ENCODE measurements at regions not wholly inside any gene's neighbourhood (a gene's known extent, or its start where the extent isn't known, plus 50 kb on each side); places are given as distances from the start of the nearest gene placed in this dataset.

DNA sequence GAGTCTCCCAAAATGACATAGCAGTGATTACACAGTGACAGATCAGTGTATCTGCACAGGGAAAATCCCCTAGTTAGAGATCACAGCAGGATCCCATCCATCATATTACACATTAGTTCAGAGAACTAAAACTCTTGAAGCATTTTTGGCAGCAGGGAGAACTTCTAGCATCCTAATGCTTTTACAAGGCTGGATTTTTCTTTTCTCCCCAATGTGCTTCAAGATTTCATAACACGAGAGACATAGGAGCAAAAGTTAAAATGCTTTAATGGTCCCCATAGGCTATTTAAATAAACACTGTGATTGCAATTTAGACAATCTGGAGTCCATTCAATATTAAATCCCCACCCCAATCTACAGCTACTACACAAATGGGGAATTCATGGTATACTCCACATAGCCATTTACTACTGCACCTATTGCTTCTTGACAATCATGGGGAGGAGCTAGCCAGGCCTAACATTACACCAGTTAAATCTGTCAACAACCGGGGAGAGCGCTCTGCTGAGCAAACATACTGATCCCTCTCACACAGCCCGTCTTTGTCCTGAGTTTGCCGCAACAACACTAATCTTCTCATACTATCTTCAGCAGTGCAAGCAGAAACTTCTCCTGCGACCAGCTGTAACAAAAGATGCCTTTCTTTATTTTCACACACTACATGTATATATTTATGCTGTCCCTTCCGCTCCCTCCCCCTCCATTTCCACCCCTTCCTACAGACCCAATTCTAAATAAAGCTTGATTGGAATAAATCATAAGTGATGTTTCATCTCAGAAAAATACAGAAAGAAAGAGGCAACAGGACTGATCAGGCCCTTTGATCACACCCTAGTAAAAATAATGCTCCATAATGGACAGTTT is 120.3 kb upstream of the SOX5 start:
- no peak for DNase-seq

DNA sequence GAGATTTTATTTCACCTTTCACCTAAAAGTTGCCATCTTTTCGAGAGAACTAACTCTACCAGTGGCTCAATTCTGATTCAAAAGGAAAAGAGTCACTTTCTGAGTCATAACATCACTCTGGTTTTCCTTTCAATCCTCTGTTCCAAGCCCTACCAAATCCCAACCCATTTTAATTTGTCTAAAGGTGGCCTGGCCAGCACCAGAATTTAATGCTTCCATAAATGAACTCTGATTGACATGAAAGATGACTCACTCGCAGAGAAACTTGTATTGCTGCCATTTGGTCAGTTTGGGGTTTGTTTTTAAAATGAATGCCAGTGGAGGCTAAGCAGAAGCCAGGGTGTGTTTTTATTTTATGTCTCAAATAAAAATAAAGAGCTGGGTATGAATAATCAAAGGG is 117.4 kb upstream of the SOX5 start:
- no peak for DNase-seq

GRCh38 chr12:24066097-24066496 is 116.6 kb upstream of the SOX5 start:
- no peak for DNase-seq

DNA sequence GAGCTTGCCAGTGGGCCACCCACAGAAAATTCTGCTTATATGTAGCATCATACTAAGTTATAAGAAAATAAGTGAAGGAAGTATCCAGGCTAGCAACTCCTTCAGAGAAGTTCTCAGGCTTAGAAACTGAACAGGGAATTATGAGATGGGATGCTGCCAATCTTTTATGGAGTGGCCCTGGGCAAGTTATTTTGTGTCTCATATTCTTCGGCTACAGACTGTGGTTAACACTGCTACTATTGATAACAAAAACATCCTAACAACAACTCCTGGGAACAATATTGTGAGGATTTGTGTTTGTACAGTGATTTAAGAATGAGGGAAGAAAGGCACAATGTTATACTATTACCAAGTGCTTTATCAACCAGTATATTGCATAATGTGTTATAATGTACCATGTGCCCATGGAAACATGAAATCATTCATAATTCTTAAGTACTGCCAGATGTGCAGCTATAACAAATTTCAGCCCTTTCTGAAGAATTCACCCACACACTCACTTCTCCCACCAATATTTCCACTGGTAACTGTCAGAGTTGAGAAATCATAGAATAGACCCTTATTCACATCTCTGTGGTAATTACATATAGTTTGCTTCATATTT is 113.3 kb upstream of the SOX5 start:
- no peak for DNase-seq

GRCh38 chr12:24060089-24060488 is 110.6 kb upstream of the SOX5 start:
- DNase-seq, result no peak

GRCh38 chr12:24057920-24058476 is 108.5 kb upstream of the SOX5 start:
- DNase-seq, result no peak

GRCh38 chr12:24055747-24056146 is 106.3 kb upstream of the SOX5 start:
- no peak for DNase-seq

- DNase-seq, result no peak
These were observed 104.9 kb upstream of the SOX5 start for GRCh38 chr12:24054416-24054815.

DNA sequence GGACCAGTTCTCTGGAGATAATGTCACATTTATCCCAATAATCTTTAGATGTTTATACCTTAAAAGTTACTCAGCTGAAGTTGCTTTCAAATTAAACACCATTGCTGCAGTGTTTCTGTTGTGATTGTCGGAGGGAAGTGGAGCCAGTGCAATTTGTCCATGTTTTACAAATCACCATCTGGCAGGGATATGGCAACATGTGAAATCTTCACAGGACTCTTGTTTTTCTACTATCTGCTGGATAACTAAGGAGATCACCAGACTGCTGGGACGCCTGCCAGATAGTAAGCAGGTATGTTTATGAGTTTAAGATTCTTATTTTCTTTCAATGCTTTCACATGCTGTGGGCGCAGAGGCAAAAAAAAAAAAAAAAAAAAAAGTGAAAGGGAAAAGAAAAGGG is 100.3 kb upstream of the SOX5 start:
- DNase-seq, result no peak

- DNase-seq, result no peak
These were observed 99.6 kb upstream of the SOX5 start for GRCh38 chr12:24049101-24049500.

DNA sequence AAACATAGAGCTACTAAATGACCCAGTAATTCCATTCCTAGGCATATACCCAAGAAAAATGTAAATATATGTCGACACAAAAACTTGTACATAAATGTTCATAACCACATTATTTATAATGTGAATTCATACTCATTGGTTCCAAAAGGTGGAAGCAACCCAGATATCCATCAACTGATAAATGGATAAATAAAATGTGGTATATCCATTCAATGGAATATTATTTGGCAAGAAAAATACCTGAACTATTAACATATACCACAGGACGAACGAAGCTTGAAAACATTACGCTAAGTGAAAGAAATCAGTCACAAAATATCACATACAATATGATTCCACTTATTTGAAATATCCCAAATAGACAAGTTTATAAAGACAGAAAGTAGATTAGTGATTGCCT is 99.0 kb upstream of the SOX5 start:
- DNase-seq, result no peak

GRCh38 chr12:24047326-24047725 is 97.9 kb upstream of the SOX5 start:
- DNase-seq, result no peak

DNA sequence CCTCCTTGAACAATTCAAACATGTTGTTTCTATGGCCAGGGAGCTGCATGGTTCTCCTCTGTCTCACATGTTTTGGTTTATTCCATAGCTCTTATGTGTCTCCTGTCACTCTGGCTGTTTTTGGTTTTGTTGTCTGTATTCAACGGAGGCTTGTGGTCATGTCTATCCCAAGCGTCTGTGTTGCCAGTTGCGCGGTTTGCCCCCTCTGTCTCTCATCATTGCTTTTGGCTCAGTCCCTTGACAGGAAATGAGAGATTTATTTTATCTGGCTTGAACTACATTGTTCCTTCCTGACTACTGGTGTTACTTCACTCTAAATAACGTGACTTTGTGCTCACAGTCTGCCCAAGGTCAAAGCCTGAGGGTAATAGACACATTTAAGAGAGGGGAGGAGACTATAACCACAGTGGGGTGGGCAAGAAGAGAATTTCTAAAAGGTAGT is 96.4 kb upstream of the SOX5 start:
- no peak for DNase-seq

DNA sequence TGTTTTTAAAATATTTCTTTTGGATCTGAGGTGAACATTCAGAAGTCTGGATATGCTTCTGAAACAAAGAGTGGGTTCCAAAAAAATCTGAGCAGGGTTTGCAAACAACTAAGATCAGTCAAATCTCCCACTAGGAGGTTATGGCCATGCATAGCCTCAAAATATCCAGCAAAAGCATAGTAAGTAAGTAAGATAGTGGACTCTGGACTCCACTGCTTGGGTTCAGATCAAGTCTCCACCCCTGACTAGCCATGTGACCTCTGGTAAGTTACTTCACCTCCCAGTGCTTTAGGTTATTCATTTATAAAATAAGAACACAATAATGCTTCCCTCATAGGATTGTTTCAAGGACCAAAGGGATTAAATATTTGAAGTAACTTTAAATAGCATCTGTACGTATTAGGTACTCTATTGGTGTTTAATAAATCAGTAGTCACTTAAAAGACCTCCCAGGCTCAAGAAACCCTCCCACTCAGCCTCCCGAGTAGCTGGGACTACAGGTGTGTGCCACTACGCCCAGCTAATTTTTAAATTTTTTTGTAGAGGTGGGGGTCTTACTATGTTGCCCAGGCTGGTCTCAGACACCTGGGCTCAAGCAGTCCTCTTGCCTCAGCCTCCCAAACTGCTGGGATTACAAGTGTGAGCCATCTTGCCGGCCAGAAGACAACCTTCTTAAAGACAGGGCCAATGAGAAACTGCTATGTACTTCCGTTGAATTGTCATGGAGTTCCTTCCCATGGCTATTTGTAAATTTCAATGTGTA is 95.7 kb upstream of the SOX5 start:
- no peak for DNase-seq

GRCh38 chr12:24042651-24043050 is 93.2 kb upstream of the SOX5 start:
- no peak for DNase-seq

DNA sequence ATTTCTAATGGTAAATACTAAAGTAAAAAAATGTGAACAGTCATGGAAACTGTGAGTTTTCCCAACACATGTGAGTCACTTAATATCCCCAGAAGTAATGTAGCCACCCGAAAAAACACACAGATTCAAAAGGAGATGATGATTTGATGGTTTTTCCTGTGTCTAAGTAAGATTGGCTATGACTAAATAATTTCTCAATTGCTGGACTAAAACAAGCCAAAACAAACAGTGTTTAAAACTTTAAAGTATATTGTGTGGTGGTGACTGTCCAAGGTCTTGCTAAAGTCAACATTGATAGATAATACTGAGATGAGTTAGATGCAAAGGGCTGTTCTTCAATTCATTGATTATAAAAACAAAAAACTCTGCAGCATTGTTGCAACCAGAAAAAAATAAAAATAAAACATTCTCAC is 89.6 kb upstream of the SOX5 start:
- no peak for DNase-seq

GRCh38 chr12:24038211-24038997 is 88.9 kb upstream of the SOX5 start:
- DNase-seq, result no peak

GRCh38 chr12:24036438-24037216 is 87.2 kb upstream of the SOX5 start:
- DNase-seq, result no peak

GRCh38 chr12:24034894-24035293 is 85.4 kb upstream of the SOX5 start:
- DNase-seq, result no peak

DNA sequence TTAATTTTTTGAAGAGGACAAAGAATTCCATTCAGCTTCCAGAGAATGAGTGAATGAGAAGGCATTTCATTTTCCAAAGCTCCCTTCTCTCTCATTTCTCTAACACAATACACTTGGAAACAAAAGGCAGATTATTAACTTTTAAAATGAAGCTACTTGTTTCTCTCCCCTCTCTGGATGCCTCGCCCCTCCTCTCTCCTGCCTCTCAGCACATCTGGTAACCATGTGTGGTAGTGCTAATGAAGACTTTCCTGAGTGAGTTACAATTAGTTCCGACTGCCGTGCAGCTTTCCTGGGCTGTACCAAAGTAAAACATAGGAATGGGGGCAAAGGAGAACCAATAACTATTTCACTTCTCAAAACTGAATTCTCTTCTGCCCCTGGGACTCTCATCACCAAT is 84.7 kb upstream of the SOX5 start:
- DNase-seq, result no peak

GRCh38 chr12:24027352-24027751 is 77.9 kb upstream of the SOX5 start:
- DNase-seq, result no peak

Measured in NCI-H1105 treated with DMSO at 0.1 percent for 48 hours (cell line).